ENCODE measurements at regions not wholly inside any gene's neighbourhood (a gene's known extent, or its start where the extent isn't known, plus 50 kb on each side); places are given as distances from the start of the nearest gene placed in this dataset.

GRCh38 chr5:100157066-100157465 lies 378.1 kb upstream of the FAM174A start:
- Histone ChIP-seq H3K36me3 (no peaks in the 10 kb centered on the region), H3K27me3 (no peaks in the 10 kb centered on the region), H3K4me1 (no peaks in the 10 kb centered on the region), H3K9me3 (no peaks in the 10 kb centered on the region), H3K4me3 (ENCODE audit: low read depth, low read length) (no peak overlapping the region)
- no peak for DNase-seq
- TF ChIP-seq CTCF (IDR thresholded peaks at IDR 0.05; ENCODE audit: low read depth, low read length): no peak

GRCh38 chr5:100148239-100148638 lies 386.9 kb upstream of the FAM174A start:
- no peak for DNase-seq
- no peaks in the 10 kb centered on the region for H3K36me3 ChIP-seq
- no peak for TF ChIP-seq CTCF (IDR thresholded peaks at IDR 0.05; ENCODE audit: low read depth, low read length)
- no peak overlapping the region for H3K4me3 ChIP-seq (ENCODE audit: low read depth, low read length)
- no peaks in the 10 kb centered on the region for H3K4me1 ChIP-seq
- H3K27me3 ChIP-seq: no peaks in the 10 kb centered on the region
- H3K9me3 ChIP-seq: no peaks in the 10 kb centered on the region

- H3K4me3 ChIP-seq (ENCODE audit: low read depth, low read length): no peak overlapping the region
- TF ChIP-seq CTCF (IDR thresholded peaks at IDR 0.05; ENCODE audit: low read depth, low read length): no peak
- H3K27me3 ChIP-seq: no peaks in the 10 kb centered on the region
- no peaks in the 10 kb centered on the region for H3K4me1 ChIP-seq
- no peaks in the 10 kb centered on the region for H3K9me3 ChIP-seq
- no peaks in the 10 kb centered on the region for H3K36me3 ChIP-seq
- no peak for DNase-seq
These were observed 392.6 kb upstream of the FAM174A start for GRCh38 chr5:100142607-100143006.

GRCh38 chr5:100131161-100131560 lies 404.0 kb upstream of the FAM174A start:
- no peaks in the 10 kb centered on the region for H3K27me3 ChIP-seq
- H3K9me3 ChIP-seq: no peaks in the 10 kb centered on the region
- H3K4me3 ChIP-seq (ENCODE audit: low read depth, low read length): no peak overlapping the region
- no peak for DNase-seq
- H3K36me3 ChIP-seq: no peaks in the 10 kb centered on the region
- no peak for TF ChIP-seq CTCF (IDR thresholded peaks at IDR 0.05; ENCODE audit: low read depth, low read length)
- H3K4me1 ChIP-seq: no peaks in the 10 kb centered on the region

- no peaks in the 10 kb centered on the region for H3K27me3 ChIP-seq
- H3K4me1 ChIP-seq: no peaks in the 10 kb centered on the region
- H3K9me3 ChIP-seq: no peaks in the 10 kb centered on the region
- no peak for DNase-seq
- no peaks in the 10 kb centered on the region for H3K36me3 ChIP-seq
- no peak overlapping the region for H3K4me3 ChIP-seq (ENCODE audit: low read depth, low read length)
- TF ChIP-seq CTCF (IDR thresholded peaks at IDR 0.05; ENCODE audit: low read depth, low read length): no peak
These were observed 404.9 kb upstream of the FAM174A start for GRCh38 chr5:100130307-100130706.

- Histone ChIP-seq H3K36me3 (no peaks in the 10 kb centered on the region), H3K4me1 (no peaks in the 10 kb centered on the region), H3K4me3 (ENCODE audit: low read depth, low read length) (no peak overlapping the region), H3K27me3 (no peaks in the 10 kb centered on the region), H3K9me3 (no peaks in the 10 kb centered on the region)
- no peak for DNase-seq
- TF ChIP-seq CTCF (IDR thresholded peaks at IDR 0.05; ENCODE audit: low read depth, low read length): no peak
These were observed 415.3 kb upstream of the FAM174A start for GRCh38 chr5:100119903-100120302.
